ENCODE measurements at regions not wholly inside any gene's neighbourhood (a gene's known extent, or its start where the extent isn't known, plus 50 kb on each side); places are given as distances from the start of the nearest gene placed in this dataset.

- DNase-seq (no peak), ATAC-seq (ENCODE audit: insufficient read depth, low FRiP score) (no peak)
- no peaks in the 10 kb centered on the region for H3K9me3 ChIP-seq (ENCODE audit: control insufficient read depth in 4 of 4, insufficient read depth in 3 of 4, low read length in 3 of 4)
- H3K36me3 ChIP-seq (ENCODE audit: control insufficient read depth in 4 of 4, insufficient read depth in 4 of 4, low read length in 4 of 4): no peaks in the 10 kb centered on the region
- H3K27me3 ChIP-seq (ENCODE audit: control insufficient read depth in 3 of 3, insufficient read depth in 3 of 3, low read length in 2 of 3): no peaks in the 10 kb centered on the region
- no peak overlapping the region for H3K4me3 ChIP-seq
- WGBS, 2 donors: 94 to 98% methylated on average over 9 to 11 of the region's 11 CpGs
- peaks cover 0 to 23% (median 3%) of the 10 kb centered on the region in 5 donors for H3K4me1 ChIP-seq (ENCODE audit: control insufficient read depth in 5 of 5, insufficient read depth in 5 of 5, low read length in 5 of 5)
- TF ChIP-seq CTCF (IDR thresholded peaks at IDR 0.05; ENCODE audit: control extremely low read depth, extremely low read depth): no peak
- H3K9ac ChIP-seq (ENCODE audit: insufficient read depth in 1 of 2, low read length in 2 of 2): no peak overlapping the region
- no peak overlapping the region for H3K27ac ChIP-seq (ENCODE audit: low read depth in 1 of 2, low read length in 1 of 2)
These were observed 192.4 kb downstream of the GADD45G start for GRCh38 chr9:89797255-89797654.

DNA sequence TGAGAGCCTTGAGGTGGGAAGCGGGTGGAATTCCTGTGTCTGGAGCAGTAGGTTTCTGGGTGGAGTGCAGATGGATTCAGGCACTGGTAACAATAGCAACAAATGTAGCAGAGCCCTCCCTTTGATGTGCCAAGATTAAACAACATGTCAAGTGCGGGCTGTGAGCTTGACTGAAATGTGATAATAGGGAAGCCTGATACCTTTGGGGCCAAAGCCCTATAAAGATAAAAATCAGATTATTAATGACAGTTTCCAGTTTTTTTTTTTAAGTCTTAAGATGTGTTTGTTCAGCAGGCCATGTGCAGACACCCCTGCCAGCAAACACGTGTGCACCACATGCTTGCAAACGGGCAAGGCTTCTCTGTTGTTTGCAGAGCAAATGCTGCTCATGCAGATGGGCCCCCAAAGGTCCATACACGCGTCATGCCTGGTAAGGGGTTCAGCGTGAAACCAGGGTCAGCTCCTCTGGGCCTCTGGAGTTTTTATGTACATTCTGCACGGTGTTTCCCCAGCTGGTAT lies 193.2 kb downstream of the GADD45G start:
- no peaks in the 10 kb centered on the region for H3K9me3 ChIP-seq (ENCODE audit: control insufficient read depth in 4 of 4, insufficient read depth in 3 of 4, low read length in 3 of 4)
- peak; percentile 32 to 52 (median 52) for DNase-seq
- WGBS, 2 donors: 64 to 81% methylated on average over 8 of the region's 8 CpGs
- no peak overlapping the region for H3K4me3 ChIP-seq
- H3K27ac ChIP-seq (ENCODE audit: low read depth in 1 of 2, low read length in 1 of 2): no peak overlapping the region
- H3K27me3 ChIP-seq (ENCODE audit: control insufficient read depth in 3 of 3, insufficient read depth in 3 of 3, low read length in 2 of 3): no peaks in the 10 kb centered on the region
- H3K9ac ChIP-seq (ENCODE audit: insufficient read depth in 1 of 2, low read length in 2 of 2): no peak overlapping the region
- H3K36me3 ChIP-seq (ENCODE audit: control insufficient read depth in 4 of 4, insufficient read depth in 4 of 4, low read length in 4 of 4): no peaks in the 10 kb centered on the region
- H3K4me1 ChIP-seq (ENCODE audit: control insufficient read depth in 5 of 5, insufficient read depth in 5 of 5, low read length in 5 of 5): peaks cover 0 to 31% (median 3%) of the 10 kb centered on the region in 5 donors
- no peak for TF ChIP-seq CTCF (IDR thresholded peaks at IDR 0.05; ENCODE audit: control extremely low read depth, extremely low read depth)
- ATAC-seq (ENCODE audit: insufficient read depth, low FRiP score): no peak

DNA sequence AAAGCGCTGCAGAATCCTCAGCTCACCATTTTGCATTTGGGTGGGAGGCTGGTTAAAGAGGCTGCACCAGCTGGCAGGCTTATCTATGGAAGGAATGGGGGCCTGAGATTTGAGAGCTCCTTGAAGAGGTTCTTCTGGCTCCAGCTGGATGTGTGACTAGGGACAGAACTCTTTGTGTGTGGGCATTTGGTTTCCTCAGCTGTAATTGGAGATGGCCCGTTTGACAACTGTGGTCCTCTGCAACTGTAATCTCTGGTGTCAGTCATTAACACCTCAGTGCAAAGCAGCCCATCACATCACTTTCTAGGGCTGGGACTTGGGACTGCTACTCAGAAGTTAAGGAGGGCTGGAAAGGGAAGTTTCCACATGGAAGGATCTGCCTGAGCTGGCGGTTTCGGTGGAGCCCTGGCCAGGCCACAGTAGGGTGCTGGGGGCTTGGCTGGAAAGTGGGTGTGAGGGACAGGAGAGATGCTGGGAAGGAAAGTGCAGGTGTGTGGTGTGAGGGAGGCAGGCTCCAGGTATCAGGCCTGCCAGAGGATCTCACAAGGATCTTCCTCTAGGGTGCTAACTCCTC lies 193.8 kb downstream of the GADD45G start:
- TF ChIP-seq CTCF (IDR thresholded peaks at IDR 0.05; ENCODE audit: control extremely low read depth, extremely low read depth): no peak
- Histone ChIP-seq H3K4me1 (ENCODE audit: control insufficient read depth in 5 of 5, insufficient read depth in 5 of 5, low read length in 5 of 5) (peaks cover 0 to 37% (median 3%) of the 10 kb centered on the region in 5 donors), H3K27ac (ENCODE audit: low read depth in 1 of 2, low read length in 1 of 2) (no peak overlapping the region), H3K9ac (ENCODE audit: insufficient read depth in 1 of 2, low read length in 2 of 2) (no peak overlapping the region), H3K4me3 (no peak overlapping the region), H3K9me3 (ENCODE audit: control insufficient read depth in 4 of 4, insufficient read depth in 3 of 4, low read length in 3 of 4) (no peaks in the 10 kb centered on the region), H3K27me3 (ENCODE audit: control insufficient read depth in 3 of 3, insufficient read depth in 3 of 3, low read length in 2 of 3) (no peaks in the 10 kb centered on the region), H3K36me3 (ENCODE audit: control insufficient read depth in 4 of 4, insufficient read depth in 4 of 4, low read length in 4 of 4) (no peaks in the 10 kb centered on the region)
- ATAC-seq (ENCODE audit: insufficient read depth, low FRiP score) (no peak), DNase-seq (no peak)
- WGBS, 2 donors: 93 to 96% methylated on average over 4 of the region's 4 CpGs

GRCh38 chr9:89799221-89799620 lies 194.4 kb downstream of the GADD45G start:
- TF ChIP-seq CTCF (IDR thresholded peaks at IDR 0.05; ENCODE audit: control extremely low read depth, extremely low read depth): no peak
- H3K4me3 ChIP-seq: no peak overlapping the region
- DNase-seq: no peak
- no peak overlapping the region for H3K27ac ChIP-seq (ENCODE audit: low read depth in 1 of 2, low read length in 1 of 2)
- peaks cover 0 to 39% (median 3%) of the 10 kb centered on the region in 5 donors for H3K4me1 ChIP-seq (ENCODE audit: control insufficient read depth in 5 of 5, insufficient read depth in 5 of 5, low read length in 5 of 5)
- H3K36me3 ChIP-seq (ENCODE audit: control insufficient read depth in 4 of 4, insufficient read depth in 4 of 4, low read length in 4 of 4): no peaks in the 10 kb centered on the region
- H3K9ac ChIP-seq (ENCODE audit: insufficient read depth in 1 of 2, low read length in 2 of 2): no peak overlapping the region
- WGBS, 2 donors: 96 to 98% methylated on average over 7 of the region's 7 CpGs
- ATAC-seq (ENCODE audit: insufficient read depth, low FRiP score): no peak
- H3K27me3 ChIP-seq (ENCODE audit: control insufficient read depth in 3 of 3, insufficient read depth in 3 of 3, low read length in 2 of 3): no peaks in the 10 kb centered on the region
- H3K9me3 ChIP-seq (ENCODE audit: control insufficient read depth in 4 of 4, insufficient read depth in 3 of 4, low read length in 3 of 4): no peaks in the 10 kb centered on the region
